ENCODE measurements at regions not wholly inside any gene's neighbourhood (a gene's known extent, or its start where the extent isn't known, plus 50 kb on each side); places are given as distances from the start of the nearest gene placed in this dataset.

GRCh38 chrX:139141370-139141769 lies 389.2 kb upstream of the F9 start:
- TF ChIP-seq CTCF (IDR thresholded peaks at IDR 0.05 in 2 of 3, conservative IDR thresholded peaks at IDR 0.05 in 1 of 3; ENCODE audit: borderline replicate concordance in 1 of 3, insufficient read depth in 1 of 3, low read depth in 2 of 3, low read length in 2 of 3) (no peak), EZH2 (IDR thresholded peaks at IDR 0.05) (no peak), ZNF274 (IDR thresholded peaks at IDR 0.05; ENCODE audit: low read depth, low read length) (no peak), POLR2A (IDR thresholded peaks at IDR 0.05; ENCODE audit: borderline replicate concordance, extremely low read depth, insufficient read depth, insufficient read length) (no peak), POLR2AphosphoS5 (IDR thresholded peaks at IDR 0.05; ENCODE audit: low read depth, low read length) (no peak), RAD21 (IDR thresholded peaks at IDR 0.05; ENCODE audit: low read depth) (no peak), ZBTB33 (IDR thresholded peaks at IDR 0.05; ENCODE audit: extremely low read depth, insufficient replicate concordance, low read length) (no peak), CEBPB (IDR thresholded peaks at IDR 0.05; ENCODE audit: low read depth) (no peak), TCF7L2 (IDR thresholded peaks at IDR 0.05; ENCODE audit: borderline replicate concordance, extremely low read depth, insufficient read depth, insufficient read length) (no peak), YY1 (IDR thresholded peaks at IDR 0.05; ENCODE audit: extremely low read depth, insufficient replicate concordance, low read depth, low read length) (no peak), CBX3 (IDR thresholded peaks at IDR 0.05; ENCODE audit: low read depth) (no peak), SP1 (IDR thresholded peaks at IDR 0.05; ENCODE audit: low read depth) (no peak), MAX (IDR thresholded peaks at IDR 0.05) (no peak)

Measured in HCT116 (cell line).